Neural cell (in vitro differentiated cells): ENCODE measurements at regions not wholly inside any gene's neighbourhood (a gene's known extent, or its start where the extent isn't known, plus 50 kb on each side); places are given as distances from the start of the nearest gene placed in this dataset.

Experiments used
- H2AFZ ChIP-seq: fragments of 200-600, 300-800 bp; sonication (generic), shearing (Covaris generic); 2 replicates; pipeline ENCODE4 v1.6.0; 2014; ENCODE audit warnings: low read depth, mild to moderate bottlenecking, antibody characterized with exemption, low read length, moderate library complexity
- H3F3A ChIP-seq: fragments of 200-600 bp; shearing (Covaris generic); 2 replicates; pipeline ENCODE4 v1.6.1; 2016; ENCODE audit warnings: mild to moderate bottlenecking, moderate library complexity, mixed read lengths, antibody characterized with exemption, low read length; ENCODE audit not compliant: insufficient read depth, poor library complexity, severe bottlenecking
- H3K27ac ChIP-seq: fragments of 200-600, 300-800 bp; sonication (generic), shearing (Covaris generic); 2 replicates; pipeline ENCODE4 v1.5.1; 2014; ENCODE audit warnings: mild to moderate bottlenecking, low read length, moderate library complexity
- H3K27me3 ChIP-seq: fragments of 300-800, 200-600 bp; sonication (generic), shearing (Covaris generic); 2 replicates; pipeline ENCODE4 v1.6.0; 2014; ENCODE audit warnings: mild to moderate bottlenecking, low read depth, low read length, moderate library complexity; ENCODE audit not compliant: insufficient read depth
- H3K36me3 ChIP-seq: fragments of 300-800, 200-600 bp; sonication (generic), shearing (Covaris generic); 2 replicates; pipeline ENCODE4 v1.5.1; 2014; ENCODE audit warnings: mild to moderate bottlenecking, antibody characterized with exemption, low read length, moderate library complexity; ENCODE audit not compliant: insufficient read depth
- H3K4me2 ChIP-seq: fragments of 300-800, 200-600 bp; sonication (generic), shearing (Covaris generic); 2 replicates; pipeline ENCODE4 v1.6.0; 2014; ENCODE audit warnings: mild to moderate bottlenecking, low read length
- H3K4me3 ChIP-seq: fragments of 300-800, 200-600 bp; sonication (generic), shearing (Covaris generic); 2 replicates; pipeline ENCODE4 v1.5.1; 2014; ENCODE audit warnings: mild to moderate bottlenecking, low read length, moderate library complexity
- H3K79me2 ChIP-seq: fragments of 200-600 bp; shearing (Covaris generic); replicated peaks from 2 replicates; pipeline ENCODE4 v1.6.0; 2014; ENCODE audit warnings: mild to moderate bottlenecking, low read length, moderate library complexity; ENCODE audit not compliant: insufficient read depth
- H3K9ac ChIP-seq: fragments of 300-800, 200-600 bp; sonication (generic), shearing (Covaris generic); 2 replicates; pipeline ENCODE4 v1.6.1; 2016; ENCODE audit warnings: mild to moderate bottlenecking, low read length, mixed read lengths
- H3K9me2 ChIP-seq: fragments of 200-600 bp; shearing (Covaris generic); 2 replicates; pipeline ENCODE4 v1.6.1; 2016; ENCODE audit warnings: mild to moderate bottlenecking, low read length, mixed read lengths; ENCODE audit not compliant: insufficient read depth
- H3K9me3 ChIP-seq: fragments of 200-600, 300-800 bp; sonication (generic), shearing (Covaris generic); 2 replicates; pipeline ENCODE4 v1.6.1; 2016; ENCODE audit warnings: mild to moderate bottlenecking, mixed run types, low read length, moderate library complexity, mixed read lengths
- H4K20me1 ChIP-seq: fragments of 200-600 bp; shearing (Covaris generic); 2 replicates; pipeline ENCODE4 v1.6.1; 2016; ENCODE audit warnings: mild to moderate bottlenecking, mixed run types; ENCODE audit not compliant: insufficient read depth
- EP300 ChIP-seq: fragments of 450-650 bp; conservative IDR thresholded peaks from 2 replicates; pipeline ENCODE4 v1.6.1; 2014; ENCODE audit warnings: antibody characterized with exemption, mild to moderate bottlenecking, moderate library complexity; ENCODE audit not compliant: poor library complexity, severe bottlenecking
- EZH2 ChIP-seq: fragments of 200-600, 300-800 bp; shearing (Covaris generic), sonication (generic); IDR thresholded peaks from 2 replicates; pipeline ENCODE4 v1.6.1; 2014; ENCODE audit warnings: antibody characterized with exemption, low read length, borderline replicate concordance, mild to moderate bottlenecking; ENCODE audit not compliant: insufficient read depth, poor library complexity, severe bottlenecking
- MXI1 ChIP-seq: fragments of 450-650 bp; conservative IDR thresholded peaks from 2 replicates; pipeline ENCODE4 v1.6.1; 2014; ENCODE audit warnings: antibody characterized with exemption, mild to moderate bottlenecking; ENCODE audit not compliant: poor library complexity, severe bottlenecking
- POLR2AphosphoS5 ChIP-seq: IDR thresholded peaks from 2 replicates; pipeline ENCODE4 v1.6.1; 2012
- RAD21 ChIP-seq: fragments of 450-650 bp; conservative IDR thresholded peaks from 2 replicates; pipeline ENCODE4 v1.6.1; 2014; ENCODE audit warnings: antibody characterized with exemption, mild to moderate bottlenecking, moderate library complexity
- REST ChIP-seq: IDR thresholded peaks from 2 replicates; pipeline ENCODE4 v1.6.1; 2012; ENCODE audit warnings: borderline replicate concordance
- SMC3 ChIP-seq: fragments of 450-650 bp; conservative IDR thresholded peaks from 2 replicates; pipeline ENCODE4 v1.6.1; 2014; ENCODE audit warnings: antibody characterized with exemption, mild to moderate bottlenecking, moderate library complexity; ENCODE audit not compliant: poor library complexity
- TAF1 ChIP-seq: IDR thresholded peaks from 2 replicates; pipeline ENCODE4 v1.6.1; 2012; ENCODE audit warnings: low read depth
- TF ChIP-seq, protein P1 (sequence below): fragments of 450-650 bp; IDR thresholded peaks from 2 replicates; pipeline ENCODE4 v1.5.1; 2014; ENCODE audit warnings: antibody characterized with exemption, mild to moderate bottlenecking, moderate library complexity; ENCODE audit not compliant: poor library complexity, severe bottlenecking

- Histone ChIP-seq H3K9me2 (no peaks in the 10 kb centered on the region), H3K27ac (no peak overlapping the region), H3K27me3 (no peaks in the 10 kb centered on the region), H3F3A (no peaks in the 10 kb centered on the region), H3K4me3 (no peak overlapping the region), H2AFZ (no peak overlapping the region), H3K9me3 (no peaks in the 10 kb centered on the region), H3K4me2 (no peak overlapping the region), H3K36me3 (no peaks in the 10 kb centered on the region), H3K79me2 (no peaks in the 10 kb centered on the region), H4K20me1 (no peaks in the 10 kb centered on the region), H3K9ac (no peak overlapping the region)
- TF ChIP-seq TAF1 (no peak), REST (no peak), EZH2 (no peak)
Measured at GRCh38 chr9:78393932-78394331, 97.0 kb downstream of the PSAT1 start.

GRCh38 chr9:78396087-78396486 is 99.2 kb downstream of the PSAT1 start:
- no peaks in the 10 kb centered on the region for H3K36me3 ChIP-seq

DNA sequence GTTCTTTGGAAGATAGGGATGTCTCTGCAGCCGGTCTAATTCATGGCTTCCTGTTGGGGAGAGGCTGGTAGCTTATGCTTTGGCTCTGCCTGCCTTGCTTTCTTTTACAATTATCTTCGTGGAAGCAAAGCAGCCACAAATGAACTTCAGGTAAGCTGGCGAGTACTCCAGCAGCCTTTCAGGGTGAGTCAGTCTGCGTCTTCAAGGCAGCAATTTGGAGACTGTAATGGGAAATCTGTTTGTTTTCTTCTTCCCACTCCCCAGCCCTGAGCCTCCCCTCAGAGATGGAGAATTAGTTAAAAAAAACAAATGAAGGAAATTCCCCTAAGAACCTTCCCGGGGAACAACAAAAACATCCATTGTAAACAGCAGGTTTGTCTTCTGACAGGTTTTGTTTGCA is 100.1 kb downstream of the PSAT1 start:
- Histone ChIP-seq H3K36me3 (no peaks in the 10 kb centered on the region), H3F3A (no peaks in the 10 kb centered on the region), H3K27me3 (no peaks in the 10 kb centered on the region), H4K20me1 (no peaks in the 10 kb centered on the region), H2AFZ (no peak overlapping the region), H3K9ac (peak overlapping the region; percentile 39), H3K4me2 (peak overlapping the region; percentile 52), H3K9me2 (no peaks in the 10 kb centered on the region), H3K9me3 (no peaks in the 10 kb centered on the region), H3K27ac (peak overlapping the region; percentile 48), H3K79me2 (no peaks in the 10 kb centered on the region), H3K4me3 (peak overlapping the region; percentile 50)
- TF ChIP-seq RAD21 (no peak), TAF1 (no peak), SMC3 (no peak), EP300 (no peak), REST (no peak), MXI1 (no peak), POLR2AphosphoS5 (no peak), EZH2 (no peak)
- TF ChIP-seq, protein P1, sequence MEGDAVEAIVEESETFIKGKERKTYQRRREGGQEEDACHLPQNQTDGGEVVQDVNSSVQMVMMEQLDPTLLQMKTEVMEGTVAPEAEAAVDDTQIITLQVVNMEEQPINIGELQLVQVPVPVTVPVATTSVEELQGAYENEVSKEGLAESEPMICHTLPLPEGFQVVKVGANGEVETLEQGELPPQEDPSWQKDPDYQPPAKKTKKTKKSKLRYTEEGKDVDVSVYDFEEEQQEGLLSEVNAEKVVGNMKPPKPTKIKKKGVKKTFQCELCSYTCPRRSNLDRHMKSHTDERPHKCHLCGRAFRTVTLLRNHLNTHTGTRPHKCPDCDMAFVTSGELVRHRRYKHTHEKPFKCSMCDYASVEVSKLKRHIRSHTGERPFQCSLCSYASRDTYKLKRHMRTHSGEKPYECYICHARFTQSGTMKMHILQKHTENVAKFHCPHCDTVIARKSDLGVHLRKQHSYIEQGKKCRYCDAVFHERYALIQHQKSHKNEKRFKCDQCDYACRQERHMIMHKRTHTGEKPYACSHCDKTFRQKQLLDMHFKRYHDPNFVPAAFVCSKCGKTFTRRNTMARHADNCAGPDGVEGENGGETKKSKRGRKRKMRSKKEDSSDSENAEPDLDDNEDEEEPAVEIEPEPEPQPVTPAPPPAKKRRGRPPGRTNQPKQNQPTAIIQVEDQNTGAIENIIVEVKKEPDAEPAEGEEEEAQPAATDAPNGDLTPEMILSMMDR, result no peak

More at GRCh38 chr9:78396087-78396486, 99.2 kb downstream of the PSAT1 start:
- Histone ChIP-seq H3K9ac (no peak overlapping the region), H3K4me2 (no peak overlapping the region), H3K27me3 (no peaks in the 10 kb centered on the region), H3K4me3 (no peak overlapping the region), H3K9me2 (no peaks in the 10 kb centered on the region), H3K79me2 (no peaks in the 10 kb centered on the region), H2AFZ (no peak overlapping the region), H4K20me1 (no peaks in the 10 kb centered on the region), H3K27ac (no peak overlapping the region), H3F3A (no peaks in the 10 kb centered on the region), H3K9me3 (no peaks in the 10 kb centered on the region)
- TF ChIP-seq EP300, result no peak
- TF ChIP-seq SMC3, result no peak
- no peak for TF ChIP-seq POLR2AphosphoS5
- TF ChIP-seq EZH2, result no peak
